ENCODE measurements at regions not wholly inside any gene's neighbourhood (a gene's known extent, or its start where the extent isn't known, plus 50 kb on each side); places are given as distances from the start of the nearest gene placed in this dataset.
A peak's percentile ranks its signal among the peaks of the same experiment; 100 is the strongest.

DNA sequence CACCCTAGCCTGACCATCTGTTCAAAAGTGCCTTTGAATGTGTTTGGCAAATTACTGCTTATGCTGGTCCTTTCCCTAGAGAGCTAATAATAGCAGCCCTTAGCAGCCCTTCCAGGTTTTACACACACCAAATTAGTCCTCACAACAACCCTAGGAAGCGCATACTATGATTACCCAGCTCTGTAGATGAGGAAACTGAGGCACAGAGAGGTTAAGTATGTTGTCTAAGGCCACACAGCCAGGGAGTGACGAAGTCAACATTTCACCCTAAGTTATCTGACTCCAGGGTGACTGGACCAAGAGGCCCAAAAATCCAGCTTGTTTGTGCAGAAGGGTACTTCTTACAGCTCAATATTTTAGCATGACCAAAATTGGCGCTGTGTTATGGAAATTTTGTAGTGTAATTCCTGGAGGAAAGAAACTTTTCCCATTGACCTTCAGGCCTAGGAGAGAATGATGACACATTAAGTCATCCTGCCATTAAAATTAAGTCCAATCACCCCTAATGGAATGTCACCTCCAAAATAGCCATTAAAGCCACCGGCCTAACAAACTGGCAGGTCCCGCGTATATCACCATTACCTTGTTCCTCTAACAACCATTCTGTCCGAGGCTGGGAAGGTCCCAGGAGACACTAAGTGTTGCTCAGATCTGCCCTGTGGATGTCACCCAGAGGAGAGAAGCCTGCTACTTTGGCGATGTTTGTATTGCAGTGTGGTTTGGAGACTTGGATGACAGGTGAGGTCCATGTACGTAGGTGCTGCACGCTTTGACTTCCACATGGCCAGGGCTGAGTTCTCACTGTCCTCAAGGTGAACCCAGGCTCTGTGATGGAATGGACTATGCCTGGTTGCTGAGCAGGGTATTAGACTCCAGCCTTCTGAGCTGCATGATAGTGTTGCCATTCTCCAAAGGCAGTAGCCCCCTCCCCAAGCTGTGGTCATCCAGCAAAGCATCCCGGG, 258.3 kb downstream of the TOMM20 start:
- TF ChIP-seq, protein P1, sequence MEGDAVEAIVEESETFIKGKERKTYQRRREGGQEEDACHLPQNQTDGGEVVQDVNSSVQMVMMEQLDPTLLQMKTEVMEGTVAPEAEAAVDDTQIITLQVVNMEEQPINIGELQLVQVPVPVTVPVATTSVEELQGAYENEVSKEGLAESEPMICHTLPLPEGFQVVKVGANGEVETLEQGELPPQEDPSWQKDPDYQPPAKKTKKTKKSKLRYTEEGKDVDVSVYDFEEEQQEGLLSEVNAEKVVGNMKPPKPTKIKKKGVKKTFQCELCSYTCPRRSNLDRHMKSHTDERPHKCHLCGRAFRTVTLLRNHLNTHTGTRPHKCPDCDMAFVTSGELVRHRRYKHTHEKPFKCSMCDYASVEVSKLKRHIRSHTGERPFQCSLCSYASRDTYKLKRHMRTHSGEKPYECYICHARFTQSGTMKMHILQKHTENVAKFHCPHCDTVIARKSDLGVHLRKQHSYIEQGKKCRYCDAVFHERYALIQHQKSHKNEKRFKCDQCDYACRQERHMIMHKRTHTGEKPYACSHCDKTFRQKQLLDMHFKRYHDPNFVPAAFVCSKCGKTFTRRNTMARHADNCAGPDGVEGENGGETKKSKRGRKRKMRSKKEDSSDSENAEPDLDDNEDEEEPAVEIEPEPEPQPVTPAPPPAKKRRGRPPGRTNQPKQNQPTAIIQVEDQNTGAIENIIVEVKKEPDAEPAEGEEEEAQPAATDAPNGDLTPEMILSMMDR (conservative IDR thresholded peaks at IDR 0.05; ENCODE audit: low read length): no peak
- no peak for DNase-seq (ENCODE audit: low read depth)
- no peak overlapping the region for H3K4me3 ChIP-seq (ENCODE audit: low read length)

DNA sequence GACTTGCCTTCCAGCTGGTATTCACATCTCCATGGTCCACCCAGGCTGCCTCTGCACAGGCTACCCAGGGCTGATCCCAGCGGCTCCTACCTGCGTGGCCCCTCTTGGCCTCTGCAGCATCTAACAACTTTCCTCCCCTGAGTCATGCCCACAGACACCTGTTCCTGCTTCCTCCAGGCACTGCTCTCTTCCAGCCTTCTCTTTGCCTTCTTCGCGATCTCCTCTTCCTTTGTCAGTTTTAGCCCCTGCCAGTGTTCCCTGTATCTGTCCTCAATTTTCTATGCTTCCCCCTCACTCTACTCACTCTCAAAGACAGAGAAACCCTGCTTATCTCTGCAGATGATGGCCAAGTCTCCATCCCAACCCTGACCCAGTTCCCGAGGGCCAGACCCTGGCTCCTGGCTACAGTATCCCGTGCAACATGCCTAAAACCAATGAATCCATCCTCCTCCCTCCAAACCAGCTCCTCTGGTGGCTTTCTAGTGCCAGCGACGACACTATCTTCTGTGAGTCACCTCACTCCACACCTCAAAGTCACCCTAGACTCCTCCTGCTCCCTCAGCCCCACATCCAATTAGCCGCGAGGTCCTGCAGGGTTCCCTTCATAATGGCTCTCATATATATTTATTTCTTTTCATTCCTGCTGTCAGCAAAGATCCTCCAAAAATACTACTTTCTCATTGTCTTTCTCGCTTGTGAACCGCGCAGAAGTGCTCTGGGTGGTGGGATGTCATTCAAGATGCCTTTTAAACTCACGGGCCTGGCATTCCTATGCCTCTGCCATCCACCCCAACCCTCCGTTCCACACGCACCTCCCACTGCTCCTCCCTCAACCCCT, 259.2 kb downstream of the TOMM20 start:
- TF ChIP-seq, protein P1 (conservative IDR thresholded peaks at IDR 0.05; ENCODE audit: low read length): no peak
- no peak for DNase-seq (ENCODE audit: low read depth)
- H3K4me3 ChIP-seq (ENCODE audit: low read length): no peak overlapping the region

DNA sequence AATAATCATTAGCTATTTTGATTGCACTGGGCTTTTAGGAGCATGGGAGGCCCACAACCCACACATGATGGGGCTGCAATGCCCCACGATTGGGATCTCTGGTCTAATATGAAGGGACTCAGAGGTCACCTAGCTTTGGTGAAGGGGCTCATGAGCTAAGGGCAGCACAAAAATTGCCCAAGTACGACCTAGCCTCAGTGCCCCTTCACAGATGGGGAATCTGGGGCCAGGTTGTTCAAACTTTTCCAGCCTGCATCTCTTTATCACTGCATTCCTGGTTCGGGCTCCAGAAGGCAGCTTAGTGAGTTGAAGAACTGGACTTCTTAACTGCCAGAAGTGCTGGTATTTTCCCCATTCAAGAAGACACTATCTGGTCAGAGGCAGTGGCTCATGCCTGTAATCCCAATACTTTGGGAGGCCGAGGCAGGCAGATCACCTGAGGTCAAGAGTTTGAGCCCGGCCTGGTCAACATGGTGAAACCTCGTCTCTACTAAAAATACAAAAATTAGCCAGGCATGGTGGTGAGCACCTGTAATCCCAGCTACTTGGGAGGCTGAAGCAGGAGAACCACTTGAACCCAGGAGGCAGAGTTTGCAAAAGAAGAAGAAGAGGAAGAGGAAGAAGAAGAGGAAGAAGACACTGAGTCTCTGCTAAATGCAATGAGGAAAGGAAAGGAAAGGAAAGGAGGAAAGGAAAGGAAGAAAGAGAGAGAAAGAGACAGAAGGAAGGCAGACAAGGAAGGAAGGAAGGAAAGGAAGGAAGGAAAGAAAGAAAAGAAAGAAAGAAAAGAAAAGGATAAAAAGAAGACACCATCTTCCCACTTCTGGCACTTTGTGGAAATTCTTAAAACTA, 258.5 kb upstream of the IRF2BP2 start:
- TF ChIP-seq, protein P1 (conservative IDR thresholded peaks at IDR 0.05; ENCODE audit: low read length): no peak
- H3K4me3 ChIP-seq (ENCODE audit: low read length): no peak overlapping the region
- no peak for DNase-seq (ENCODE audit: low read depth)

DNA sequence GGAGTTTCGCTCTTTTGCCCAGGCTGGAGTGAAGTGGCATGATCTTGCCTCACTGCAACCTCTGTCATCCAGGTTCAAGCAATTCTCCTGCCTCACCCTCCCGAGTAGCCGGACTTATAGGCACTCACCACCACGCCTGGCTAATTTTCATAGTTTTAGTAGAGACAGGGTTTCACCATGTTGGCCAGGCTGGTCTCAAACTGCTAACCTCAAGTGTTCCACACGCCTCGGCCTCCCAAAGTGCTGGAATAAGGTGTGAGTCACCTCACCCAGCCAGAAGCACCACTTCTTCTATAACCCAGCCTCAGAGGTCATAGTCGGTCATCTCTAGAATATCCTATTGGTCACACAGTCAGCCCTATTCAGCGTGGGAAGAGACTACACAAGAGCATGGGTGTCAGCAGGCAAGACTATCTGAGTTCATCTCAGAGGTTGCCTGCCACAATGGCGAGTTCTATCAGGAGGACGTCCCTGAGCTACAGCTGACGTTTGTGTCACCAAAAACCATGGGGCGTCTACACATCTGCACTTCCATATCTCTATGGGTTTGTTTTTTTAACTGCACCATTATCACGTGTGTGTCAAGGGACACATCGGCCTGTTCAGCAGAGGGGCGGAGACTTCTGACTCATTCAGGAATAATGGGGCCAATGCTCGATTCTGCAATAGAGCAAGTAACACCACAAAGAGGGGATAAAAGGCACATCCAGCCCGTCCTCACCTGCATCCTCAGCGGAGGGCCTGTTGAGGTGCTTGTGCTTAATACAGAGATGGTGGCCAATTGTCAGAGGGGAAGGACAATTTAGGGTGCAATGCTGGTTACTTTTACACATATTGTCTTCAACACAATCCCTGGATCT, 256.3 kb upstream of the IRF2BP2 start:
- DNase-seq (ENCODE audit: low read depth): peak; percentile 78
- TF ChIP-seq, protein P1 (conservative IDR thresholded peaks at IDR 0.05; ENCODE audit: low read length): no peak
- H3K4me3 ChIP-seq (ENCODE audit: low read length): no peak overlapping the region

DNA sequence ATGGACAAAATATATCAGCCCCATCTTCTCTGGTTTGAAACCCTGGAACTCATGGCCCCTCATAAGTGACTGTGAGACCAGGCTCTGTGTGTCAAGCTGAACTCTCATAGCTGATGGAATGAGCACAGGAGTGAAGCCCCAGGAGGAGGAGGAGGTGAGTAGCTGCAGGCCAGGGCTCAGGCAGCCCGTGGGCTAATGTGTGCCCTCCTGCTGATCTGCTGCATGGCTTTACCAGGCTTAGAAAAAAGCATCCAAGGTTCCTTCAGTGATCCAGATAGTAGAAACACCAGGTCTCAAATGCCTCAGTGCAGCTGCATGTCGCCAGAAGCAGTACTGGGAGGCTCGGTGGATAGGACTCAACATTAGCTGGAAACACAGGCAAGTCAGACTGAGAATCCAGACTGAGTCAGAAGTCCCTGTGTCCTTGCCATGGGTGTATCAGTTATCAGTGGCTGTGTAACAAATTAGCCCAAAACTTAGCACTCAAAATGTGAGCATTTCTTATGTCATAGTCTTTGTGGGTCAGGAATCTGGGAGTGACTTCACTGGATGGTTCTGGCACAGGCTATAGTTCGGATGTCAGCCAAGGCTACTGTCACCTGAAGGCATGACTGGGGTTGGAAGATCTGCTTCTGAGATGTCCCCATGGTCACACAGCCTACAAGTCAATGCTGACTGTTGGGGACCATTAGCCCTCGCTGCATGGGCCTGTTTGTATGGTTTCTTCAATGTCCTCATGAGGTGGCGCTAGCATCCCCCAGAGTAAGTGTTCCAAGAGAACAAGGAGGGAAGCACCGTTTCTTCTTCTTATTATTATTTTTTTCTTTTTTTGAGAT, 255.4 kb upstream of the IRF2BP2 start:
- TF ChIP-seq, protein P1 (conservative IDR thresholded peaks at IDR 0.05; ENCODE audit: low read length): no peak
- H3K4me3 ChIP-seq (ENCODE audit: low read length): no peak overlapping the region
- DNase-seq (ENCODE audit: low read depth): no peak
